Tibial nerve (tissue), 4 donors: ENCODE measurements at regions not wholly inside any gene's neighbourhood (a gene's known extent, or its start where the extent isn't known, plus 50 kb on each side); places are given as distances from the start of the nearest gene placed in this dataset.

ENCODE experiments used
- CTCF ChIP-seq, 5 experiments: fragments of 200-600 bp in 3 of 5; fragments of 450-650 bp in 2 of 5; sonication (generic) in 3 of 5; IDR thresholded peaks; one replicate each; pipeline ENCODE4 v1.5.1; 2016 to 2019; ENCODE audit warnings: antibody characterized with exemption in 5 of 5, mild to moderate bottlenecking in 3 of 5, moderate library complexity in 2 of 5
- EP300 ChIP-seq, 2 donors: sonication (generic); formaldehyde crosslinking; IDR thresholded peaks; one replicate each; pipeline ENCODE4 v1.6.1; 2017; ENCODE audit warnings: antibody characterized with exemption in 2 of 2, mild to moderate bottlenecking in 1 of 2
- POLR2A ChIP-seq, 2 donors: fragments of 450-650 bp; IDR thresholded peaks; one replicate each; pipeline ENCODE4 v1.6.1; 2017; ENCODE audit warnings: antibody characterized with exemption in 2 of 2, mild to moderate bottlenecking in 2 of 2, moderate library complexity in 2 of 2

GRCh38 chr20:3326779-3327521 is 80.5 kb downstream of the DNAAF9 start:
- TF ChIP-seq CTCF (IDR thresholded peaks at IDR 0.05) (no peak), EP300 (IDR thresholded peaks at IDR 0.05) (no peak), POLR2A (IDR thresholded peaks at IDR 0.05) (no peak)
